Activated naive CD8-positive, alpha-beta T cell treated with anti-CD3 and anti-CD28 coated beads, Interleukin-2, amount 50 U/mL, for 24 hours (primary cell): ENCODE measurements at regions not wholly inside any gene's neighbourhood (a gene's known extent, or its start where the extent isn't known, plus 50 kb on each side); places are given as distances from the start of the nearest gene placed in this dataset.
"Not testable (repeated sequence)": the region's sequence is repeated elsewhere in the genome, so short reads cannot be mapped to it uniquely, and the experiment has no call there.

Experiments
- ATAC-seq: fragments of 150-1000 bp; cut with Tn5 transposase; one replicate; pipeline ENCODE4 v1.10.0; 2021
- DNase-seq: peaks from one replicate; pipeline ENCODE4 v3.0.0; 2021
- H3K27ac Mint-ChIP-seq: one replicate; pipeline ENCODE4 v1.8.0; 2021; ENCODE audit warnings: mild to moderate bottlenecking, mixed read lengths
- H3K27me3 Mint-ChIP-seq: one replicate; pipeline ENCODE4 v1.8.0; 2021; ENCODE audit warnings: mixed read lengths
- H3K36me3 Mint-ChIP-seq: one replicate; pipeline ENCODE4 v1.8.0; 2021; ENCODE audit warnings: low read depth, mixed read lengths
- H3K4me1 Mint-ChIP-seq: one replicate; pipeline ENCODE4 v1.8.0; 2021; ENCODE audit warnings: mixed read lengths
- H3K4me3 Mint-ChIP-seq: one replicate; pipeline ENCODE4 v1.8.0; 2021; ENCODE audit warnings: mild to moderate bottlenecking, moderate library complexity, mixed read lengths
- H3K9me3 Mint-ChIP-seq: one replicate; pipeline ENCODE4 v1.8.0; 2021; ENCODE audit warnings: mixed read lengths

DNA sequence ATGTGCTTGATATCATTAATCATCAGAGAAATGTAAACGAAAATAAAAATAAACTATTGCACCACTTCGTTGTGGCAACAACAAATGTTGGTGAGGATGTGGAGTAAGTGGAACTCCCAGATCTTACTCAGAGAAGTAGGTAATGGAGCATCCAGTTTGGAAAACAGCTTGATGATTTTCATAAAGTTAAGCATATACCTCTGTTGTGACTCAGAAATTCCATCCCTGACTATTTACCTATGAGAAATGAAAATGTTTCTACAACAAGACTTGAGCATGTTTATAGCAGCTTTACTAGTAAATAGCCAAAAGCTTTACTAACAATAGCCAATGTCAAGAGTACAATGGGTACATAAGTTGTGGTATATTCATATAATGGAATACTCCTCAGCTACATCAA lies 214.7 kb upstream of the NMUR2 start:
- Mint-ChIP-seq H3K27ac (no peak overlapping the region), H3K9me3 (no peaks in the 10 kb centered on the region), H3K36me3 (no peaks in the 10 kb centered on the region), H3K27me3 (no peaks in the 10 kb centered on the region), H3K4me1 (no peaks in the 10 kb centered on the region), H3K4me3 (no peak overlapping the region)
- no peak for DNase-seq
- ATAC-seq, result no peak

DNA sequence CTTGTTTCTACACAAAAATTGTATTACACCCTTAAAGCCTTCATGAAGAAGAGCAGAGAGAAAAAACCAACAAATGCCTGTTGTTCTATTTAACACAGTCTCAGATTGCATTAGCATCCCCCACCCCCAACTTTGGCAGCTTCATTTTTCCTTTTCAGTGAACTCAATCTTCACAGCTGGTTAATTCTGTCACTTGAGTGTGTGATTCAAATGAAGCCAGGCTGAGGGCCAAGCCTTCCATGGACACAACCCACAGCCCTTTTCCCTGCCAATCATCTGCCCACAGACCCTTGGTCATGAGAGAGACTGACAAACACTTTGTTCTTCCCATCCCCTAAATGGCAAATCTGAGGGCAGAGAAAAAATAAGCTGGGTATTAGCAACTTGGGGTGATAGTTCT lies 217.5 kb upstream of the NMUR2 start:
- no peaks in the 10 kb centered on the region for H3K36me3 Mint-ChIP-seq
- DNase-seq, result no peak
- no peaks in the 10 kb centered on the region for H3K9me3 Mint-ChIP-seq
- H3K27me3 Mint-ChIP-seq, result no peaks in the 10 kb centered on the region
- ATAC-seq, result no peak
- no peak overlapping the region for H3K4me3 Mint-ChIP-seq
- H3K4me1 Mint-ChIP-seq, result no peaks in the 10 kb centered on the region
- no peak overlapping the region for H3K27ac Mint-ChIP-seq

DNA sequence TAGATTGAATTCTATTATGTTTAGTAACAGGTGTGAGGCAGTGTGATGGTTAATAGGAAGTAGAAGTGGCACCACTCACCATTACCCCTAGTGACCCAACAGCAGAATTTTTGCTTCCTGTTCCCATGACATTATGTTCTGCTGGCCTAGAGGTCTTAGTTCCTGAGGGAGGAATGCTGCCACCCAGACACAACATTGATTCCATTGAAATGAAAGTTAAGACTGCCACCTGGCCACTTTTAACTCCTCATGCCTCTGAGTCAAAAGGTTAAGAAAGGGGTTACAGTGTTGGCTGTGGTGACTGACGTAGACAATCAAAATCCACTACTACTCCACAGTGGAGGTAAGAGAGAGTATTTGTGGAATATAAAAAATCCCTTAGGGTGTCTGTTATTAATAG lies 218.9 kb upstream of the NMUR2 start:
- H3K4me1 Mint-ChIP-seq, result no peaks in the 10 kb centered on the region
- H3K4me3 Mint-ChIP-seq, result no peak overlapping the region
- DNase-seq, result no peak
- H3K27ac Mint-ChIP-seq, result no peak overlapping the region
- ATAC-seq, result no peak
- no peaks in the 10 kb centered on the region for H3K27me3 Mint-ChIP-seq
- no peaks in the 10 kb centered on the region for H3K9me3 Mint-ChIP-seq
- H3K36me3 Mint-ChIP-seq, result no peaks in the 10 kb centered on the region

DNA sequence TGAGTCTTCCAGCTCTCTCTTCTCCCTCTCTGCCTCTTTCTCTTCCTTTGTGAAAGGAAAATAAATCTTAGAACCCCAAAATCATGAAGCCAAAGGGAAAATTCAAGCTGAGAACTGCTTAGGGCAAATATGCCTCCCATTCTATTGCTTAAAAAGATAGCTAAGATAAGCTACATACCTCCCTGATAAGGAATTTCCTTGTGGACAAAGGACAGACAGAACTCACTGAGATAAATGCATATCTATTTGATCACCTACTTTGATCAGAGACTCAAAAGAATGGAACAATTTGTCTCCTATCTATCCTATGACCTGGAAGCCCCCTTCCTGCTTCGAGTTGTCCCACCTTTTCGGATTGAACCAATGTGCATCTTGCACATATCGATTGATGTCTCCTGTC lies 220.6 kb upstream of the NMUR2 start:
- ATAC-seq (no peak), DNase-seq (no peak)
- no peak overlapping the region for H3K4me3 Mint-ChIP-seq
- no peaks in the 10 kb centered on the region for H3K9me3 Mint-ChIP-seq
- H3K4me1 Mint-ChIP-seq, result no peaks in the 10 kb centered on the region
- H3K27ac Mint-ChIP-seq, result no peak overlapping the region
- no peaks in the 10 kb centered on the region for H3K36me3 Mint-ChIP-seq
- no peaks in the 10 kb centered on the region for H3K27me3 Mint-ChIP-seq

DNA sequence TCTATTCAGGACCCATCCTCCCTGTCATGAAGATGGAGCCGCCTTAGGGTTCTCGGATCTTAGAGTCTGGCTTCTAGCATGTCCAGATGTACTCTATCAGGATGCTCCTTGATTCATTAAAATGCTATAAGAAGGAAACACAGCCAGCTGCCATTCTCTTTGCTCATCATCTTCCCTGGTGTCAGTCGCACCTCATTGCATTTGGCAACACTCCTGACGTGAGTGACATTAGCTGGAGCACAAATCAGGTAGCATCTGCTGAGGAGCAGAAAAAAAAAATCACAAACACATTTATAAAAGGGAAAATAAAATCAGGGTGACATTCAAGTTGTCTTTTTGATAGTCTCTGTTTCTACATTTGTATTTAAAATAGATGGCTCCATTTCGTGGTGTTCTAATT lies 226.1 kb upstream of the NMUR2 start:
- DNase-seq (no peak), ATAC-seq (no peak)
- Mint-ChIP-seq H3K4me3 (no peak overlapping the region), H3K27me3 (no peaks in the 10 kb centered on the region), H3K27ac (no peak overlapping the region), H3K36me3 (no peaks in the 10 kb centered on the region), H3K9me3 (no peaks in the 10 kb centered on the region), H3K4me1 (no peaks in the 10 kb centered on the region)

DNA sequence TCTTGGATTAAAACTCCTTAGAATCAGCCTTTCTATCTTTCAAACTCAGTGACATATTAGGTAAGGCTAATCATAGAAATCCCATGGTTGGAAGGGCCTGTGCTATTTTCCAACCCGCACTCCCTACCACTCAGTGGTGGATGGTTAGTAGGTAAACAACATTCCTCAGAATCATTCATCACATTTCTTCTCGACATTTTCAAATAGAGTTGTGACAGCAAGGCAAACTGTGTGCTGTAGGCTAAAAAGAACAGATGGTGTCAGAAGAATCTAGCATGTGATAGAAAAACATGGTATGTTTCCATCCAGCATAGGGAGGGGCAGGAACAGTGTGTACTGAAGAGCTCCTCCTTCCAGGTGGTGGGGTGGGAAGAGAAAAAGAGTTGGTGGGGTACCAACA lies 227.3 kb upstream of the NMUR2 start:
- ATAC-seq, result no peak
- no peak overlapping the region for H3K27ac Mint-ChIP-seq
- no peak for DNase-seq
- H3K9me3 Mint-ChIP-seq, result no peaks in the 10 kb centered on the region
- H3K4me1 Mint-ChIP-seq, result no peaks in the 10 kb centered on the region
- no peaks in the 10 kb centered on the region for H3K27me3 Mint-ChIP-seq
- H3K36me3 Mint-ChIP-seq, result no peaks in the 10 kb centered on the region
- no peak overlapping the region for H3K4me3 Mint-ChIP-seq

DNA sequence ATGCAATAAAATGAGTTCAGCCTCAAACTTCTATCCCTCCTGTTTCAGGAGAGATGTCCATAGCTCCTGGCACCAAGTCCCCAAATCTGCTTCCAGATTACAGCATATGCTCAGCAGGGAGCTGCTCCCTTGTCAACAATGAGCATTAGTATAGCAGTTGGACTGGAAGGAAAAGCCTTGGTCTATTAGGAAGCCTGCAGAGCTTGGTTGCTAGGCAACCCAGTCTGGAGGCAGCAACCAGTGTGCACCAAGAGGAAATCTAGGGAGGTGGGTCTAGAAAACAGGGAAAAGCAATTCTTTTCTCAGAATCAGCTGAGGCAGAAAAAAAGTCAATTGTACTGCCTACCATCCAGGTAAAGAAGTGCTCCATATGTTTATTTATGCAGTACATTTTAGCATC lies 229.5 kb upstream of the NMUR2 start:
- no peak for ATAC-seq
- no peaks in the 10 kb centered on the region for H3K4me1 Mint-ChIP-seq

DNA sequence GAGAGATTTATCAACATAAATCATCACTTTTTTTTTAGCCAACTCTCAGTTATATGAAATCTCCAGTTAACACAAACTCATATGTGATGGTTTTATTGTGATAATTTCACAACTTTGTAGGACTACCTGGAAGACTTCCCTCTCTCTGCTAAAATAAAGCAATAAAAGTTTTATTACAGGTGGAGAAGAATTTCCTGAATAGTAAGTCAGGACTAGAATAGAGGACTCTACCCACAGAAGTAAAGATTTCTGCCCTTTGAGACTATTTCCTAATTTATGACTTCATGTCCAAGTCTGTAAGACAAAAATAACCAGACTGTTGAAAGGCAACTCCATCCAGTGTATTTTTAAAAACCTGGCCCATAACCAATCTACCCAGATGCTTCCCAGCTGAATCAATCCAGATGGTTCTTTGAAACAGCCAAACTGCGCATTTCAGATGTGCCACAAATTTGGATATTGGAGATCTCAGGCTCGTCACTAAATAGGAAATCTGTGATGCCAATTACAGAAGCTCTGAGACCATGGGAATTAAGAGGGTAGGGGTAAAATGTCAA lies 234.0 kb upstream of the NMUR2 start:
- Mint-ChIP-seq H3K27me3 (no peaks in the 10 kb centered on the region), H3K9me3 (no peaks in the 10 kb centered on the region), H3K4me1 (no peaks in the 10 kb centered on the region), H3K27ac (no peak overlapping the region), H3K4me3 (no peak overlapping the region), H3K36me3 (no peaks in the 10 kb centered on the region)
- DNase-seq (no peak), ATAC-seq (no peak)

More for the DNA sequence above, 229.5 kb upstream of the NMUR2 start:
- no peak for DNase-seq
- no peaks in the 10 kb centered on the region for H3K9me3 Mint-ChIP-seq
- H3K36me3 Mint-ChIP-seq, result no peaks in the 10 kb centered on the region
- no peaks in the 10 kb centered on the region for H3K27me3 Mint-ChIP-seq
- no peak overlapping the region for H3K4me3 Mint-ChIP-seq
- H3K27ac Mint-ChIP-seq, result no peak overlapping the region

DNA sequence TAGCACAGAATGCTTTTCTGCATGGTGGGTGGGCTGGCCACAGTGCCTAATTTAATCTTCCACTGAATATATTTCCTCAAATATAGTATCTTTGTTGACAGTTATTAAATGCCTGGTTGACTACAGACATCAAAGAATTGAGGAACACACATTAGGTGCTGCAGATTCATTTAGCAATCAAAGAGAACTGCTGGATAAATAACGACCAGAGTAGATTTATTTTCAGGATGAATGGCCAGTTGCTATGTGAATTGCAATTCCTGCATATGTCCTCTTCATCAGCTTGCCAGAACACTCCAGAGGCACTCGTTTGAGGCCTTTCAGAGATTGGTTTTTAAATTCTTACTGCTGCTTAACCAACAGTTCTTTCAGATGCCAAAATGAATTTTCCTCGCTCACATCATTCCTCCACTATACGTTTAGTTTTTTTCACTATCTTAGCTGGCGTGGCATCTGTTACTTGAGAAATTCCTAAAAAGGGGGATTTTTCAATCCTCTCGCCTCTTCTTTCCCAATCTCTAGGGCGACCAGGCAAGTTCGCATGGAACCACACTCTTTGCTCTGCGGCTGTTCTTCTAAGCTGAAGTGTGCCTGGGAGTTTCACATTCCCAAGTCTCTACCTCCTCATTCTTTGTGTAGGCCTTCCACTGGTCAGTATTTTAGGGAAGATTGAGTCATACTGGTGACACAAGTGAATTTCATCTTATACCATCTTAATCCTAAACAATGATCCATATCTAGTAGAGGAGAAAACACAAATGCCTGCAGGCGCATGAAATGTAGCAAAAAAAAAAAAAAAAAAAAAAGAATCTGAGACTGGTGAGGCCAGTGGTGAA lies 237.1 kb upstream of the NMUR2 start:
- Mint-ChIP-seq H3K27me3 (no peaks in the 10 kb centered on the region), H3K36me3 (no peaks in the 10 kb centered on the region), H3K4me3 (no peak overlapping the region), H3K9me3 (no peaks in the 10 kb centered on the region), H3K27ac (no peak overlapping the region), H3K4me1 (no peaks in the 10 kb centered on the region)
- ATAC-seq (no peak), DNase-seq (no peak)

DNA sequence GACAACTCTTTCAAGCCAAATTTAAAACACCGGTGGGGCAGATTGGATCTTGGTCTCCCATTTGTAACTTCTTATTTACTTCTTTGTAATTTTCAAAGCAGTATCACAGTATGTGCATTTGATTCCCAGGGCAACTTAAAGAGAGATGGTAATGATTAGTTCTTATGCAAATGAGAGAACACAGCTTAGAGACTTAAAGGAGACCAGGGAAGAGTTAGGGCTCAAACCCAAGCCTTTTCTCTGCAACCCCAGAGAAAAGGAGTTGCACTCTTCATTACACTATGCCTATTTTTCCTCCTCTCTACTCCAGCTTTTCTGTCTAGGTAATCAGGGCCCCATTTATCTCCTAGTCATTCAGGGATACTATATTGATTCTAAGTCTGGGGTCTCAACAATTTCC lies 237.8 kb upstream of the NMUR2 start:
- DNase-seq (no peak), ATAC-seq (no peak)
- no peaks in the 10 kb centered on the region for H3K27me3 Mint-ChIP-seq
- no peak overlapping the region for H3K27ac Mint-ChIP-seq
- no peak overlapping the region for H3K4me3 Mint-ChIP-seq
- H3K9me3 Mint-ChIP-seq, result no peaks in the 10 kb centered on the region
- no peaks in the 10 kb centered on the region for H3K36me3 Mint-ChIP-seq
- H3K4me1 Mint-ChIP-seq, result no peaks in the 10 kb centered on the region

DNA sequence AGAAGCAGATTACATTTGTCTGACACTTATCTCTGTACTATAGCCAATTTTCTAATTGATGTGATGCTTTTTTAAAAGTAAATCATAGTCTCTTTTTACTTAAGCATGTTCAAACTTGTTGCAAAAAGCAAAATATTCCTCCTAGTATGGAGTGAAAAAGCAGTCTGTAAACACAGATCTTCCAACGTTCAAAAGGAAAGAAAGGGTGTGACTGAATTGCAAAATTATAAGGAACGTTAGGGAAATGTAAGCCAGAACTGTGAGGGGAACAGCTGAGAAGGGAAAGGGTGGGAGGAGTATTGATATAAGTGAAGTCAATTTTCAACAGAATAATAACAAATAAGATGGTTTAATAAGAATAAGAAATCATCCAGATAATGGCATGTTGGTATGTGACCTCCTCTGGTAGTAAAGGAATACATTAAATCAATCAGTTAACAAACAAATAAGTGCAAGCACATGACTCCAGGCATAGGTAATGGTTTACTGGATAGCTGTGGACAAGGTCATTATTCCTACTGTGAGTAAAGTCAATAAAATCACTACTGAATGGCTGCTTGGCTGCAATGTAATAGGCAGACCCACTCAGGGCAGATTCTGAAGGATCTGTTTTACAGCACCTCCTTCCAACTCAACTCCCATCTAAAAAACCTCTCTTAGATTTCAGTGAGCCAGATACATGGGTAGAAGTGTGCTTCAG lies 239.1 kb upstream of the NMUR2 start:
- Mint-ChIP-seq H3K4me1 (no peaks in the 10 kb centered on the region), H3K27ac (no peak overlapping the region), H3K9me3 (no peaks in the 10 kb centered on the region), H3K27me3 (no peaks in the 10 kb centered on the region), H3K4me3 (no peak overlapping the region), H3K36me3 (no peaks in the 10 kb centered on the region)
- ATAC-seq (no peak), DNase-seq (no peak)

DNA sequence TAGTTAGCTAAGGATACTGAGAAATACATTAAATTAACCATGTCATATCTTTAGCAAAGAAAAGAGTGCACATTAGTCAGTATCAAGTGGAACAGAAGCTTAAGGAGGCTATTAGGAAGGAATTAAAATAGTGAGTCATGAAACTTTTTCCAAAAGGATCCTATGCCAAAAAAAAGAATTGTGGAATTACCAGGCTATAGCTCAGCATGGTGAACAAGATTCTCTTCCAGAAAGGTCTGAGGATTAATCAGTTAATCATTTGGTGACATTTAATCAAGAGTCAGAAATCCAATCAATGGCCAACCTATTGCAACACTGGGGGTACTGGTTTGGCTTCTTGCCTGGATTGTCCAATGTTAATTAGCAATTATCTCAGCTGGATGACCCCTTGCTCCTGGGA lies 244.5 kb upstream of the NMUR2 start:
- H3K27ac Mint-ChIP-seq, result no peak overlapping the region
- no peak for ATAC-seq

DNA sequence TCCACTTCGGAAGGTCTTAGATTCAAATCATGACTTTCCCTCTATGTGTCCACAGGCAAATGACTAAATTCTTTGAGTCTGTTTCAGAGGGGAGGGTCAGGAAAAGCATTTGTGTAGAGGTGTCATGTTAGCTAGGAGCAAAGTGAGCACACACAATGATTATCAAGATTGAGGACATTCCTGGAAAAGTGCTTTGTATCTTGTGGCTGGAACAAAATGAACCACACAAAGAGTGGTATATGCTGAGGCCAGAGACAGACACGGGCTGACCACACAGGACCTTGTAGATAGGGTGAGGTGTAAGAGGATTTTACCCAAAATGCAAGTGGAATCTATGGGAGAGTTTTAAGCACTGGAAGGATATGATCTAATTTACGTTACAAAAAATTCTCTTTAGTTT lies 245.3 kb upstream of the NMUR2 start:
- no peak for DNase-seq

More for the DNA sequence above, 244.5 kb upstream of the NMUR2 start:
- H3K36me3 Mint-ChIP-seq, result no peaks in the 10 kb centered on the region
- no peak overlapping the region for H3K4me3 Mint-ChIP-seq
- no peaks in the 10 kb centered on the region for H3K9me3 Mint-ChIP-seq
- H3K4me1 Mint-ChIP-seq, result no peaks in the 10 kb centered on the region
- DNase-seq, result no peak
- no peaks in the 10 kb centered on the region for H3K27me3 Mint-ChIP-seq

DNA sequence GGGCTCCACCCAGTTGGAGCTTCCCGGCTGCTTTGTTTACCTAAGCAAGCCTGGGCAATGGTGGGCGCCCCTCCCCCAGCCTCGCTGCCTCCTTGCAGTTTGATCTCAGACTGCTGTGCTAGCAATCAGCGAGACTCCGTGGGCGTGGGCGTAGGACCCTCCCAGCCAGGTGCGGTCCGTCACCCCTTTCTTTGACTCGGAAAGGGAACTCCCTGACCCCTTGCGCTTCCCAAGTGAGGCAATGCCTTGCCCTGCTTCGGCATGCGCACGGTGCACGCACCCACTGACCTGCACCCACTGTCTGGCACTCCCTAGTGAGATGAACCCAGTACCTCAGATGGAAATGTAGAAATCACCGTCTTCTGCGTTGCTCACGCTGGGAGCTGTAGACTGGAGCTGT lies 254.4 kb upstream of the NMUR2 start:
- not testable (repeated sequence) for H3K27me3 Mint-ChIP-seq, H3K4me1 Mint-ChIP-seq, H3K9me3 Mint-ChIP-seq, H3K36me3 Mint-ChIP-seq, H3K27ac Mint-ChIP-seq, H3K4me3 Mint-ChIP-seq, DNase-seq, ATAC-seq

More for the DNA sequence above, 245.3 kb upstream of the NMUR2 start:
- Mint-ChIP-seq H3K27ac (no peak overlapping the region), H3K4me1 (no peaks in the 10 kb centered on the region), H3K9me3 (no peaks in the 10 kb centered on the region), H3K27me3 (no peaks in the 10 kb centered on the region), H3K4me3 (no peak overlapping the region), H3K36me3 (no peaks in the 10 kb centered on the region)
- no peak for ATAC-seq

DNA sequence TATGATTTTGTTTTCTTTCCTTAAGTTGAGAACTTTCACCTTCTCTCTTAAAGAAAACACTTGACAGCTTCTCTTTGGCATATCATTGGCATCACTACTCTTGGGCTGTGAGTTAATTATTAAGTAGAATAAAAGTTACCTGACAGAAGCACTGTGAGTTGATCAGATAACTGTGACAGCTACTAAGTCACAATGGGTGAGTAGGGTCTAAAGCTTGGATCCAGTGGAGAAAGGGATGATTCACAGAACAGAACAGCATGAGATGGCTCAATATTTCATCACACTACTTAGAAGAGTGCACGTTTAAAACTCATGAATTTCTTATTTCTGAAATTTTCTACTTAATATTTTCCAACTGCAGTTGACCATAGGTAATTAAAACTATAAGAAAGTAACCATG lies 268.5 kb upstream of the NMUR2 start:
- DNase-seq (no peak), ATAC-seq (no peak)
- Mint-ChIP-seq H3K27me3 (no peaks in the 10 kb centered on the region), H3K27ac (no peak overlapping the region), H3K36me3 (no peaks in the 10 kb centered on the region), H3K4me3 (no peak overlapping the region), H3K4me1 (no peaks in the 10 kb centered on the region), H3K9me3 (no peaks in the 10 kb centered on the region)
